GM23338 (cell line): ENCODE measurements at regions not wholly inside any gene's neighbourhood (a gene's known extent, or its start where the extent isn't known, plus 50 kb on each side); places are given as distances from the start of the nearest gene placed in this dataset.

Experiments
- ATAC-seq: fragments of 200-7000 bp; cut with Tn5 transposase; 3 replicates; pipeline ENCODE4 v1.9.1; 2020
- DNase-seq: peaks from one replicate; pipeline ENCODE4 v3.0.0-alpha.2; 2015; ENCODE audit warnings: low spot score
- H2AFZ ChIP-seq: fragments of 200-600 bp; sonication (generic); 2 replicates; pipeline ENCODE4 v1.8.0; 2016; ENCODE audit warnings: antibody characterized with exemption, mild to moderate bottlenecking, moderate library complexity
- H3F3A ChIP-seq: fragments of 200-600 bp; sonication (generic); replicated peaks from 2 replicates; pipeline ENCODE4 v1.8.0; 2017; ENCODE audit warnings: antibody characterized with exemption, mixed run types, low read depth
- H3K27ac ChIP-seq: fragments of 200-600 bp; sonication (generic); 2 replicates; pipeline ENCODE4 v1.6.1; 2016; ENCODE audit warnings: low read depth
- H3K27me3 ChIP-seq: fragments of 200-600 bp; sonication (generic); 2 replicates; pipeline ENCODE4 v1.8.0; 2016; ENCODE audit warnings: mild to moderate bottlenecking, mixed run types, moderate library complexity; ENCODE audit not compliant: insufficient read depth
- H3K36me3 ChIP-seq: fragments of 200-600 bp; sonication (generic); 2 replicates; pipeline ENCODE4 v1.8.0; 2016; ENCODE audit warnings: mild to moderate bottlenecking; ENCODE audit not compliant: insufficient read depth
- H3K4me1 ChIP-seq: fragments of 200-600 bp; sonication (generic); 2 replicates; pipeline ENCODE4 v1.8.0; 2016; ENCODE audit warnings: mild to moderate bottlenecking, moderate library complexity; ENCODE audit not compliant: insufficient read depth
- H3K4me2 ChIP-seq: fragments of 200-600 bp; sonication (generic); 2 replicates; pipeline ENCODE4 v1.7.1; 2017; ENCODE audit warnings: mixed run types
- H3K4me3 ChIP-seq: fragments of 200-600 bp; sonication (generic); 2 replicates; pipeline ENCODE4 v1.6.1; 2016; ENCODE audit warnings: mixed run types
- H3K79me2 ChIP-seq: fragments of 200-600 bp; sonication (generic); replicated peaks from 2 replicates; pipeline ENCODE4 v1.8.0; 2017; ENCODE audit warnings: mild to moderate bottlenecking; ENCODE audit not compliant: insufficient read depth
- H3K9me2 ChIP-seq: fragments of 200-600 bp; sonication (generic); 2 replicates; pipeline ENCODE4 v1.8.0; 2017; ENCODE audit not compliant: insufficient read depth
- H4K20me1 ChIP-seq: fragments of 200-600 bp; sonication (generic); replicated peaks from 2 replicates; pipeline ENCODE4 v1.8.0; 2017; ENCODE audit warnings: mild to moderate bottlenecking; ENCODE audit not compliant: insufficient read depth
- H3K27ac Mint-ChIP-seq: 2 replicates; pipeline ENCODE4 v1.8.0; 2020; ENCODE audit warnings: inconsistent platforms, mild to moderate bottlenecking, moderate library complexity, mixed read lengths
- H3K27me3 Mint-ChIP-seq: 3 replicates; pipeline ENCODE4 v1.8.0; 2022; ENCODE audit warnings: low read depth, mild to moderate bottlenecking, moderate library complexity, mixed read lengths, inconsistent platforms; ENCODE audit not compliant: insufficient read depth, poor library complexity
- H3K36me3 Mint-ChIP-seq: 3 replicates; pipeline ENCODE4 v1.8.0; 2021; ENCODE audit warnings: low read depth, mild to moderate bottlenecking, inconsistent platforms, moderate library complexity, mixed read lengths
- H3K4me1 Mint-ChIP-seq: 3 replicates; pipeline ENCODE4 v1.8.0; 2020; ENCODE audit warnings: mild to moderate bottlenecking, inconsistent platforms, mixed read lengths
- H3K4me3 Mint-ChIP-seq: 3 replicates; pipeline ENCODE4 v1.8.0; 2021; ENCODE audit warnings: moderate library complexity, mild to moderate bottlenecking, inconsistent platforms, mixed read lengths
- H3K9me3 Mint-ChIP-seq: 3 replicates; pipeline ENCODE4 v1.8.0; 2020; ENCODE audit warnings: moderate library complexity, mild to moderate bottlenecking, inconsistent platforms, mixed read lengths
- CREB1 ChIP-seq: fragments of 250-450 bp; sonication (Bioruptor Pico); IDR thresholded peaks from 2 replicates; pipeline ENCODE4 v1.5.0; 2020; ENCODE audit warnings: low read depth, mild to moderate bottlenecking, moderate library complexity
- EZH2 ChIP-seq: fragments of 200-600 bp; sonication (generic); IDR thresholded peaks from one replicate; pipeline ENCODE4 v1.8.0; 2017; ENCODE audit warnings: antibody characterized with exemption, mild to moderate bottlenecking, low read depth; ENCODE audit not compliant: unreplicated experiment
- EZH2phosphoT487 ChIP-seq: fragments of 200-600 bp; sonication (generic); IDR thresholded peaks from one replicate; pipeline ENCODE4 v1.8.1; 2018; ENCODE audit warnings: antibody characterized with exemption; ENCODE audit not compliant: unreplicated experiment
- JUNB ChIP-seq: IDR thresholded peaks from one replicate; pipeline ENCODE4 v1.6.1; 2016; ENCODE audit warnings: antibody characterized with exemption; ENCODE audit not compliant: unreplicated experiment
- NANOG ChIP-seq: IDR thresholded peaks from 2 replicates; pipeline ENCODE4 v1.6.1; 2016; ENCODE audit warnings: antibody characterized with exemption, borderline replicate concordance
- POLR2AphosphoS5 ChIP-seq: IDR thresholded peaks from 2 replicates; pipeline ENCODE4 v1.6.1; 2016; ENCODE audit warnings: antibody characterized with exemption, low read depth
- STAT1 ChIP-seq: IDR thresholded peaks from one replicate; pipeline ENCODE4 v1.6.1; 2016; ENCODE audit warnings: antibody characterized with exemption; ENCODE audit not compliant: unreplicated experiment
- ZNF114 ChIP-seq: fragments of 250-450 bp; sonication (Bioruptor Pico); IDR thresholded peaks from 2 replicates; pipeline ENCODE4 v1.5.0; 2020; ENCODE audit warnings: mild to moderate bottlenecking, moderate library complexity
- ZNF331 ChIP-seq: fragments of 250-450 bp; sonication (Bioruptor Pico); IDR thresholded peaks from 2 replicates; pipeline ENCODE4 v1.5.0; 2020; ENCODE audit warnings: low read depth, mild to moderate bottlenecking, moderate library complexity
- TF ChIP-seq, protein P1 (sequence below): IDR thresholded peaks from one replicate; pipeline ENCODE4 v1.6.1; 2018; ENCODE audit warnings: antibody characterized with exemption; ENCODE audit not compliant: unreplicated experiment
- TF ChIP-seq, protein P2 (sequence below): fragments of 250-450 bp; sonication (Bioruptor Pico); IDR thresholded peaks from 2 replicates; pipeline ENCODE4 v1.5.0; 2020; ENCODE audit warnings: mild to moderate bottlenecking, moderate library complexity
- TF ChIP-seq, protein P3 (sequence below): IDR thresholded peaks from 2 replicates; pipeline ENCODE4 v1.6.1; 2016; ENCODE audit warnings: antibody characterized with exemption
- TF ChIP-seq, protein P4 (sequence below), 2 experiments: fragments of 200-600 bp in 1 of 2; sonication (generic) in 1 of 2; conservative IDR thresholded peaks; 2 replicates each; pipeline versions ENCODE4 v1.5.1 to v1.6.1; 2016 to 2017; ENCODE audit warnings: antibody characterized with exemption in 2 of 2, low read depth in 2 of 2, mild to moderate bottlenecking in 2 of 2, moderate library complexity in 1 of 2

DNA sequence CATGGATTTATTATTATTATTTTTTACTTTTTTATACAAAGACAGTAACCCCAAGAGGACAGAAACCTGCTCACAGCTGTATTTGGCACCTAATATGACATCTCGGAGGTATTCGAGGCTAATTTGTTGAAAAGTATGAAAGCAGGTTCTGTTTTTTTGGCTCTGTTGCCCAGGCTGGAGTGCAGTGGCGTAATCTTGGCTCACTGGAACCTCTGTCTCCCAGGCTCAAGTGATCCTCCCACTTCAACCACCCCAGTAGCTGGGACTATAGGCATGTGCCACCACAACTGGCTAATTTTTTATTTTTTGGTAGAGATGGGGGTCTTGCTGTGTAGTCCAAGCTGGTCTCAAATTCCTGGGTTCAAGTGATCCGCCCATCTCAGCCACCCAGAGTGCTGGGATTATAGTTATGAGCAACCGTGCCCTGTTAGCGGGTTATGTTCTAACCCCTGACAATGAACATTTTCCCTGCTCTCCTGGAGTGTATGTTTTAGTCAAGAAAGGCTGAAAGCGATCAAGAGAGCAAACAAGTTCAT, 53.7 kb upstream of the ZNF217 start:
- no peak for DNase-seq
- no peaks in the 10 kb centered on the region for H3K36me3 Mint-ChIP-seq

More for the DNA sequence above, 53.7 kb upstream of the ZNF217 start:
- no peak overlapping the region for H2AFZ ChIP-seq
- Mint-ChIP-seq H3K4me3 (no peak overlapping the region), H3K4me1 (peaks cover 22% of the 10 kb centered on the region), H3K27me3 (peaks cover 3% of the 10 kb centered on the region), H3K27ac (no peak overlapping the region), H3K9me3 (no peaks in the 10 kb centered on the region)
- no peak overlapping the region for H3K4me2 ChIP-seq
- H3K27ac ChIP-seq, result no peak overlapping the region
- no peaks in the 10 kb centered on the region for H3K79me2 ChIP-seq
- no peak overlapping the region for H3K4me3 ChIP-seq
- H3K9me2 ChIP-seq, result no peaks in the 10 kb centered on the region
- H3K4me1 ChIP-seq, result peaks cover 24% of the 10 kb centered on the region
- H3K36me3 ChIP-seq, result no peaks in the 10 kb centered on the region
- H3K27me3 ChIP-seq, result no peaks in the 10 kb centered on the region
- peaks cover 9% of the 10 kb centered on the region; the same call in 1 of the 2 replicates for H3F3A ChIP-seq
- no peak for TF ChIP-seq ZNF331 (CRISPR knock-in tag)
- no peak for TF ChIP-seq EZH2phosphoT487
- TF ChIP-seq ZNF114, result no peak
- TF ChIP-seq, protein P1, sequence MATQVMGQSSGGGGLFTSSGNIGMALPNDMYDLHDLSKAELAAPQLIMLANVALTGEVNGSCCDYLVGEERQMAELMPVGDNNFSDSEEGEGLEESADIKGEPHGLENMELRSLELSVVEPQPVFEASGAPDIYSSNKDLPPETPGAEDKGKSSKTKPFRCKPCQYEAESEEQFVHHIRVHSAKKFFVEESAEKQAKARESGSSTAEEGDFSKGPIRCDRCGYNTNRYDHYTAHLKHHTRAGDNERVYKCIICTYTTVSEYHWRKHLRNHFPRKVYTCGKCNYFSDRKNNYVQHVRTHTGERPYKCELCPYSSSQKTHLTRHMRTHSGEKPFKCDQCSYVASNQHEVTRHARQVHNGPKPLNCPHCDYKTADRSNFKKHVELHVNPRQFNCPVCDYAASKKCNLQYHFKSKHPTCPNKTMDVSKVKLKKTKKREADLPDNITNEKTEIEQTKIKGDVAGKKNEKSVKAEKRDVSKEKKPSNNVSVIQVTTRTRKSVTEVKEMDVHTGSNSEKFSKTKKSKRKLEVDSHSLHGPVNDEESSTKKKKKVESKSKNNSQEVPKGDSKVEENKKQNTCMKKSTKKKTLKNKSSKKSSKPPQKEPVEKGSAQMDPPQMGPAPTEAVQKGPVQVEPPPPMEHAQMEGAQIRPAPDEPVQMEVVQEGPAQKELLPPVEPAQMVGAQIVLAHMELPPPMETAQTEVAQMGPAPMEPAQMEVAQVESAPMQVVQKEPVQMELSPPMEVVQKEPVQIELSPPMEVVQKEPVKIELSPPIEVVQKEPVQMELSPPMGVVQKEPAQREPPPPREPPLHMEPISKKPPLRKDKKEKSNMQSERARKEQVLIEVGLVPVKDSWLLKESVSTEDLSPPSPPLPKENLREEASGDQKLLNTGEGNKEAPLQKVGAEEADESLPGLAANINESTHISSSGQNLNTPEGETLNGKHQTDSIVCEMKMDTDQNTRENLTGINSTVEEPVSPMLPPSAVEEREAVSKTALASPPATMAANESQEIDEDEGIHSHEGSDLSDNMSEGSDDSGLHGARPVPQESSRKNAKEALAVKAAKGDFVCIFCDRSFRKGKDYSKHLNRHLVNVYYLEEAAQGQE, result no peak
- no peak for TF ChIP-seq EZH2
- TF ChIP-seq CREB1 (CRISPR knock-in tag), result no peak
- TF ChIP-seq, protein P2, sequence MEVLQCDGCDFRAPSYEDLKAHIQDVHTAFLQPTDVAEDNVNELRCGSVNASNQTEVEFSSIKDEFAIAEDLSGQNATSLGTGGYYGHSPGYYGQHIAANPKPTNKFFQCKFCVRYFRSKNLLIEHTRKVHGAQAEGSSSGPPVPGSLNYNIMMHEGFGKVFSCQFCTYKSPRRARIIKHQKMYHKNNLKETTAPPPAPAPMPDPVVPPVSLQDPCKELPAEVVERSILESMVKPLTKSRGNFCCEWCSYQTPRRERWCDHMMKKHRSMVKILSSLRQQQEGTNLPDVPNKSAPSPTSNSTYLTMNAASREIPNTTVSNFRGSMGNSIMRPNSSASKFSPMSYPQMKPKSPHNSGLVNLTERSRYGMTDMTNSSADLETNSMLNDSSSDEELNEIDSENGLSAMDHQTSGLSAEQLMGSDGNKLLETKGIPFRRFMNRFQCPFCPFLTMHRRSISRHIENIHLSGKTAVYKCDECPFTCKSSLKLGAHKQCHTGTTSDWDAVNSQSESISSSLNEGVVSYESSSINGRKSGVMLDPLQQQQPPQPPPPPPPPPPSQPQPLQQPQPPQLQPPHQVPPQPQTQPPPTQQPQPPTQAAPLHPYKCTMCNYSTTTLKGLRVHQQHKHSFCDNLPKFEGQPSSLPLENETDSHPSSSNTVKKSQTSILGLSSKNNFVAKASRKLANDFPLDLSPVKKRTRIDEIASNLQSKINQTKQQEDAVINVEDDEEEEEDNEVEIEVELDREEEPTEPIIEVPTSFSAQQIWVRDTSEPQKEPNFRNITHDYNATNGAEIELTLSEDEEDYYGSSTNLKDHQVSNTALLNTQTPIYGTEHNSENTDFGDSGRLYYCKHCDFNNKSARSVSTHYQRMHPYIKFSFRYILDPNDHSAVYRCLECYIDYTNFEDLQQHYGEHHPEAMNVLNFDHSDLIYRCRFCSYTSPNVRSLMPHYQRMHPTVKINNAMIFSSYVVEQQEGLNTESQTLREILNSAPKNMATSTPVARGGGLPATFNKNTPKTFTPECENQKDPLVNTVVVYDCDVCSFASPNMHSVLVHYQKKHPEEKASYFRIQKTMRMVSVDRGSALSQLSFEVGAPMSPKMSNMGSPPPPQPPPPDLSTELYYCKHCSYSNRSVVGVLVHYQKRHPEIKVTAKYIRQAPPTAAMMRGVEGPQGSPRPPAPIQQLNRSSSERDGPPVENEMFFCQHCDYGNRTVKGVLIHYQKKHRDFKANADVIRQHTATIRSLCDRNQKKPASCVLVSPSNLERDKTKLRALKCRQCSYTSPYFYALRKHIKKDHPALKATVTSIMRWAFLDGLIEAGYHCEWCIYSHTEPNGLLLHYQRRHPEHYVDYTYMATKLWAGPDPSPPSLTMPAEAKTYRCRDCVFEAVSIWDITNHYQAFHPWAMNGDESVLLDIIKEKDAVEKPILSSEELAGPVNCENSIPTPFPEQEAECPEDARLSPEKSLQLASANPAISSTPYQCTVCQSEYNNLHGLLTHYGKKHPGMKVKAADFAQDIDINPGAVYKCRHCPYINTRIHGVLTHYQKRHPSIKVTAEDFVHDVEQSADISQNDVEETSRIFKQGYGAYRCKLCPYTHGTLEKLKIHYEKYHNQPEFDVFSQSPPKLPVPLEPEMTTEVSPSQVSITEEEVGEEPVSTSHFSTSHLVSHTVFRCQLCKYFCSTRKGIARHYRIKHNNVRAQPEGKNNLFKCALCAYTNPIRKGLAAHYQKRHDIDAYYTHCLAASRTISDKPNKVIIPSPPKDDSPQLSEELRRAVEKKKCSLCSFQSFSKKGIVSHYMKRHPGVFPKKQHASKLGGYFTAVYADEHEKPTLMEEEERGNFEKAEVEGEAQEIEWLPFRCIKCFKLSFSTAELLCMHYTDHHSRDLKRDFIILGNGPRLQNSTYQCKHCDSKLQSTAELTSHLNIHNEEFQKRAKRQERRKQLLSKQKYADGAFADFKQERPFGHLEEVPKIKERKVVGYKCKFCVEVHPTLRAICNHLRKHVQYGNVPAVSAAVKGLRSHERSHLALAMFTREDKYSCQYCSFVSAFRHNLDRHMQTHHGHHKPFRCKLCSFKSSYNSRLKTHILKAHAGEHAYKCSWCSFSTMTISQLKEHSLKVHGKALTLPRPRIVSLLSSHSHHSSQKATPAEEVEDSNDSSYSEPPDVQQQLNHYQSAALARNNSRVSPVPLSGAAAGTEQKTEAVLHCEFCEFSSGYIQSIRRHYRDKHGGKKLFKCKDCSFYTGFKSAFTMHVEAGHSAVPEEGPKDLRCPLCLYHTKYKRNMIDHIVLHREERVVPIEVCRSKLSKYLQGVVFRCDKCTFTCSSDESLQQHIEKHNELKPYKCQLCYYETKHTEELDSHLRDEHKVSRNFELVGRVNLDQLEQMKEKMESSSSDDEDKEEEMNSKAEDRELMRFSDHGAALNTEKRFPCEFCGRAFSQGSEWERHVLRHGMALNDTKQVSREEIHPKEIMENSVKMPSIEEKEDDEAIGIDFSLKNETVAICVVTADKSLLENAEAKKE (CRISPR knock-in tag), result no peak
- TF ChIP-seq STAT1, result no peak
- TF ChIP-seq, protein P3, sequence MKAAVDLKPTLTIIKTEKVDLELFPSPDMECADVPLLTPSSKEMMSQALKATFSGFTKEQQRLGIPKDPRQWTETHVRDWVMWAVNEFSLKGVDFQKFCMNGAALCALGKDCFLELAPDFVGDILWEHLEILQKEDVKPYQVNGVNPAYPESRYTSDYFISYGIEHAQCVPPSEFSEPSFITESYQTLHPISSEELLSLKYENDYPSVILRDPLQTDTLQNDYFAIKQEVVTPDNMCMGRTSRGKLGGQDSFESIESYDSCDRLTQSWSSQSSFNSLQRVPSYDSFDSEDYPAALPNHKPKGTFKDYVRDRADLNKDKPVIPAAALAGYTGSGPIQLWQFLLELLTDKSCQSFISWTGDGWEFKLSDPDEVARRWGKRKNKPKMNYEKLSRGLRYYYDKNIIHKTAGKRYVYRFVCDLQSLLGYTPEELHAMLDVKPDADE, result no peak
- no peak for TF ChIP-seq NANOG
- TF ChIP-seq JUNB, result no peak
- TF ChIP-seq, protein P4, sequence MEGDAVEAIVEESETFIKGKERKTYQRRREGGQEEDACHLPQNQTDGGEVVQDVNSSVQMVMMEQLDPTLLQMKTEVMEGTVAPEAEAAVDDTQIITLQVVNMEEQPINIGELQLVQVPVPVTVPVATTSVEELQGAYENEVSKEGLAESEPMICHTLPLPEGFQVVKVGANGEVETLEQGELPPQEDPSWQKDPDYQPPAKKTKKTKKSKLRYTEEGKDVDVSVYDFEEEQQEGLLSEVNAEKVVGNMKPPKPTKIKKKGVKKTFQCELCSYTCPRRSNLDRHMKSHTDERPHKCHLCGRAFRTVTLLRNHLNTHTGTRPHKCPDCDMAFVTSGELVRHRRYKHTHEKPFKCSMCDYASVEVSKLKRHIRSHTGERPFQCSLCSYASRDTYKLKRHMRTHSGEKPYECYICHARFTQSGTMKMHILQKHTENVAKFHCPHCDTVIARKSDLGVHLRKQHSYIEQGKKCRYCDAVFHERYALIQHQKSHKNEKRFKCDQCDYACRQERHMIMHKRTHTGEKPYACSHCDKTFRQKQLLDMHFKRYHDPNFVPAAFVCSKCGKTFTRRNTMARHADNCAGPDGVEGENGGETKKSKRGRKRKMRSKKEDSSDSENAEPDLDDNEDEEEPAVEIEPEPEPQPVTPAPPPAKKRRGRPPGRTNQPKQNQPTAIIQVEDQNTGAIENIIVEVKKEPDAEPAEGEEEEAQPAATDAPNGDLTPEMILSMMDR (conservative IDR thresholded peaks at IDR 0.05; ENCODE audit: low read depth in 2 of 2), result no peak
- TF ChIP-seq POLR2AphosphoS5, result no peak
- H4K20me1 ChIP-seq, result no peaks in the 10 kb centered on the region
- no peak for ATAC-seq
